HepG2 (cell line): ENCODE measurements at regions not wholly inside any gene's neighbourhood (a gene's known extent, or its start where the extent isn't known, plus 50 kb on each side); places are given as distances from the start of the nearest gene placed in this dataset.

ENCODE experiments used
- ATAC-seq: fragments of 200-7000 bp; cut with Tn5 transposase; 3 replicates; pipeline ENCODE4 v1.9.1; 2020; ENCODE audit warnings: mild to moderate bottlenecking, moderate library complexity
- BruUV-seq: library from RNA; stranded (reverse); fragments of 400-500 nt; replicated peaks from 2 replicates; lab custom pipeline; 2021; lab: Mats Ljungman, UMichigan
- CTCF ChIA-PET: fragments of 300-600 bp; formaldehyde crosslinking; extraction: SDS; loops from one replicate; lab custom pipeline; 2021; ENCODE audit warnings: low total read pairs, inconsistent platforms, low intra/inter-chr PET ratio; lab: Yijun Ruan, JAX
- POLR2A ChIA-PET: fragments of 350-600 bp; sonication (Branson Sonifier 250); formaldehyde crosslinking; loops from one replicate; lab custom pipeline; 2020; ENCODE audit warnings: antibody characterized with exemption, inconsistent platforms; lab: Yijun Ruan, JAX
- DNase-seq: peaks from one replicate; pipeline ENCODE4 v3.0.0-alpha.2; 2015; ENCODE audit warnings: low spot score
- FAIRE-seq: peaks from 3 replicates; lab custom pipeline; 2011; peaks lifted over from hg19 to GRCh38; lab: Jason Lieb, UNC
- H2AFZ ChIP-seq: one replicate; pipeline ENCODE4 v1.6.1; 2011; ENCODE audit warnings: low read length, inconsistent platforms
- H3K27ac ChIP-seq: fragments of 300-600 bp; 3 replicates; pipeline ENCODE4 v1.8.0; 2011; ENCODE audit warnings: mixed run types, mild to moderate bottlenecking, mixed read lengths, low read length, inconsistent platforms; ENCODE audit not compliant: insufficient read depth; ENCODE audit errors: extremely low read length
- H3K27me3 ChIP-seq, 2 experiments: fragments of 200-600 bp in 1 of 2; 2 replicates in 1 of 2; 3 replicates in 1 of 2; pipeline versions ENCODE4 v1.6.0 to v1.8.0; 2011; ENCODE audit warnings: low read length in 2 of 2, mild to moderate bottlenecking in 2 of 2, moderate library complexity in 2 of 2, inconsistent platforms in 1 of 2; ENCODE audit not compliant: insufficient read depth in 2 of 2, control insufficient read depth in 1 of 2
- H3K36me3 ChIP-seq, 2 experiments: fragments of 200-600 bp in 1 of 2; replicated peaks in 1 of 2; 2 replicates in 1 of 2; 3 replicates in 1 of 2; pipeline versions ENCODE4 v1.5.1 to v1.8.0; 2011; ENCODE audit warnings: low read length in 2 of 2, inconsistent platforms in 1 of 2; ENCODE audit not compliant: insufficient read depth in 2 of 2, control insufficient read depth in 1 of 2
- H3K4me1 ChIP-seq: 2 replicates; pipeline ENCODE4 v1.5.1; 2012; ENCODE audit warnings: low read length, inconsistent platforms; ENCODE audit not compliant: insufficient read depth
- H3K4me2 ChIP-seq: 2 replicates; pipeline ENCODE4 v1.6.0; 2011; ENCODE audit warnings: low read depth, low read length, inconsistent platforms
- H3K4me3 ChIP-seq, 3 experiments: fragments of 200-600 bp in 1 of 3; sonication (generic), shearing (Covaris generic) in 1 of 3; replicated peaks in 1 of 3; 2 replicates each; pipeline ENCODE4 v1.5.1; 2011 to 2016; ENCODE audit warnings: low read length in 3 of 3, inconsistent platforms in 2 of 3, low read depth in 2 of 3, mild to moderate bottlenecking in 2 of 3, control low read depth in 1 of 3, mixed read lengths in 1 of 3; ENCODE audit not compliant: insufficient read depth in 1 of 3
- H3K79me2 ChIP-seq: one replicate; pipeline ENCODE4 v1.6.1; 2011; ENCODE audit warnings: low read length, inconsistent platforms; ENCODE audit not compliant: insufficient read depth
- H3K9ac ChIP-seq: 2 replicates; pipeline ENCODE4 v1.6.0; 2011; ENCODE audit warnings: mild to moderate bottlenecking, low read depth, low read length, inconsistent platforms; ENCODE audit not compliant: insufficient read depth
- H3K9me3 ChIP-seq: 2 replicates; pipeline ENCODE4 v1.5.1; 2012; ENCODE audit warnings: mild to moderate bottlenecking, low read length
- H4K20me1 ChIP-seq: 2 replicates; pipeline ENCODE4 v1.6.0; 2011; ENCODE audit warnings: inconsistent platforms, mild to moderate bottlenecking, low read length, moderate library complexity; ENCODE audit not compliant: insufficient read depth
- BCL3 ChIP-seq: sonication (generic); formaldehyde crosslinking; IDR thresholded peaks from 2 replicates; pipeline ENCODE4 v1.5.1; 2020; ENCODE audit warnings: mild to moderate bottlenecking, missing genetic modification reagents, moderate library complexity
- E2F5 ChIP-seq: sonication (generic); formaldehyde crosslinking; conservative IDR thresholded peaks from 2 replicates; pipeline ENCODE4 v1.4.0; 2020; ENCODE audit warnings: missing genetic modification reagents
- HES4 ChIP-seq: sonication (generic); formaldehyde crosslinking; IDR thresholded peaks from 2 replicates; pipeline ENCODE4 v1.9.0; 2021; ENCODE audit warnings: mild to moderate bottlenecking, missing genetic modification reagents, borderline replicate concordance
- HNRNPK ChIP-seq: fragments of 200-400 bp; formaldehyde crosslinking; IDR thresholded peaks from 2 replicates; pipeline ENCODE4 v1.6.1; 2018; ENCODE audit warnings: low read length, low read depth, moderate library complexity, mild to moderate bottlenecking; ENCODE audit not compliant: poor library complexity, severe bottlenecking
- KDM5A ChIP-seq: fragments of 200-600 bp; sonication (generic); IDR thresholded peaks from 2 replicates; pipeline ENCODE4 v1.7.0; 2018; ENCODE audit warnings: antibody characterized with exemption, mild to moderate bottlenecking, low read length, borderline replicate concordance
- KLF12 ChIP-seq: sonication (generic); formaldehyde crosslinking; IDR thresholded peaks from 2 replicates; pipeline ENCODE4 v1.4.0; 2020; ENCODE audit warnings: missing genetic modification reagents, borderline replicate concordance
- MAFG ChIP-seq: sonication (generic); formaldehyde crosslinking; IDR thresholded peaks from 2 replicates; pipeline ENCODE4 v1.5.1; 2020; ENCODE audit warnings: mild to moderate bottlenecking, missing genetic modification reagents
- NFYB ChIP-seq: sonication (generic); formaldehyde crosslinking; IDR thresholded peaks from 2 replicates; pipeline ENCODE4 v1.4.0; 2020; ENCODE audit warnings: missing genetic modification reagents
- NRL ChIP-seq: sonication (generic); formaldehyde crosslinking; IDR thresholded peaks from 2 replicates; pipeline ENCODE4 v1.5.0; 2020; ENCODE audit warnings: missing genetic modification reagents, mild to moderate bottlenecking, moderate library complexity, borderline replicate concordance
- PRDM4 ChIP-seq: sonication (generic); formaldehyde crosslinking; IDR thresholded peaks from 2 replicates; pipeline ENCODE4 v1.9.0; 2021; ENCODE audit warnings: missing genetic modification reagents, borderline replicate concordance
- PTBP1 ChIP-seq: fragments of 200-400 bp; formaldehyde crosslinking; IDR thresholded peaks from 2 replicates; pipeline ENCODE4 v1.6.1; 2018; ENCODE audit warnings: low read length, low read depth; ENCODE audit not compliant: poor library complexity, severe bottlenecking
- REXO4 ChIP-seq: sonication (generic); formaldehyde crosslinking; IDR thresholded peaks from 2 replicates; pipeline ENCODE4 v1.8.0; 2022; ENCODE audit warnings: missing genetic modification reagents, mild to moderate bottlenecking, borderline replicate concordance
- STAG1 ChIP-seq: sonication (generic); formaldehyde crosslinking; IDR thresholded peaks from 2 replicates; pipeline ENCODE4 v1.4.0; 2020; ENCODE audit warnings: missing genetic modification reagents
- WIZ ChIP-seq: sonication (generic); formaldehyde crosslinking; IDR thresholded peaks from 2 replicates; pipeline ENCODE4 v1.5.1; 2020; ENCODE audit warnings: mild to moderate bottlenecking, missing genetic modification reagents
- ZMYM4 ChIP-seq: sonication (generic); formaldehyde crosslinking; IDR thresholded peaks from 2 replicates; pipeline ENCODE4 v1.8.1; 2023; ENCODE audit warnings: mild to moderate bottlenecking, missing genetic modification reagents
- ZNF546 ChIP-seq: sonication (generic); formaldehyde crosslinking; conservative IDR thresholded peaks from 2 replicates; pipeline ENCODE4 v1.8.1; 2023; ENCODE audit warnings: mild to moderate bottlenecking, missing genetic modification reagents
- ZNF577 ChIP-seq: sonication (generic); formaldehyde crosslinking; IDR thresholded peaks from 2 replicates; pipeline ENCODE4 v1.4.0; 2020; ENCODE audit warnings: mild to moderate bottlenecking, low read depth, missing genetic modification reagents, borderline replicate concordance
- WGBS: methylation state at CpG from one replicate; pipeline ENCODE4 v1.1.6; 2017; ENCODE audit warnings: low lambda C conversion rate; 5-methylcytosine and 5-hydroxymethylcytosine counted together
- in situ Hi-C: cut with HindIII; loops from 2 replicates; pipeline ENCODE4 v1.10.0; 2017; ENCODE audit warnings: low pct_unique_long_range_greater_than_20kb; ENCODE audit not compliant: extremely low pct_ligation_motif_present
- intact Hi-C: fragments of 100-400 bp; cut with micrococcal nuclease; formaldehyde crosslinking; loops from one replicate; pipeline ENCODE4 v1.10.0; 2022; ENCODE audit not compliant: unreplicated experiment

GRCh38 chr16:86427433-86427851 lies 82.9 kb upstream of the FOXF1 start:
- BruUV-seq, result no TSS peak
- DNase-seq (no peak), ATAC-seq (no peak), FAIRE-seq (no peak)
- in situ Hi-C loops, result no loop called here
- Histone ChIP-seq H3K79me2 (no peaks in the 10 kb centered on the region), H3K27ac (no peak overlapping the region), H3K27me3 (peaks cover 14 to 90% of the 10 kb centered on the region in 2 experiments), H3K4me3 (no peak overlapping the region), H3K36me3 (no peaks in the 10 kb centered on the region), H4K20me1 (no peaks in the 10 kb centered on the region), H3K4me1 (no peaks in the 10 kb centered on the region), H3K9me3 (no peaks in the 10 kb centered on the region), H3K9ac (no peak overlapping the region), H3K4me2 (no peak overlapping the region), H2AFZ (no peak overlapping the region)
- intact Hi-C loops, result no loop called here
- TF ChIP-seq HES4 (CRISPR knock-in tag) (no peak), STAG1 (CRISPR knock-in tag) (no peak), ZNF546 (CRISPR knock-in tag) (no peak), MAFG (CRISPR knock-in tag) (no peak), NFYB (CRISPR knock-in tag) (no peak), KDM5A (no peak), ZMYM4 (CRISPR knock-in tag) (no peak), PRDM4 (CRISPR knock-in tag) (no peak), BCL3 (CRISPR knock-in tag) (no peak), REXO4 (CRISPR knock-in tag) (no peak), E2F5 (CRISPR knock-in tag) (no peak), HNRNPK (no peak), WIZ (no peak), PTBP1 (no peak), NRL (CRISPR knock-in tag) (no peak), ZNF577 (CRISPR knock-in tag) (no peak), KLF12 (no peak)
- POLR2A ChIA-PET, result no interaction called here
- CTCF ChIA-PET, result no interaction called here
- WGBS, result 19% methylated on average over 8 of the region's 8 CpGs
